Stomach (tissue), 4 donors: ENCODE measurements at regions not wholly inside any gene's neighbourhood (a gene's known extent, or its start where the extent isn't known, plus 50 kb on each side); places are given as distances from the start of the nearest gene placed in this dataset.

Experiments
- CTCF ChIP-seq, 7 experiments: fragments of 450-650 bp in 4 of 7; fragments of 200-600 bp in 3 of 7; sonication (generic) in 3 of 7; IDR thresholded peaks; one replicate each; pipeline ENCODE4 v1.5.1; 2016 to 2019; ENCODE audit warnings: antibody characterized with exemption in 7 of 7, control low read depth in 2 of 7, mild to moderate bottlenecking in 1 of 7
- POLR2A ChIP-seq, 4 donors: fragments of 450-650 bp; IDR thresholded peaks; one replicate each; pipeline ENCODE4 v1.6.1; 2016; ENCODE audit warnings: antibody characterized with exemption in 4 of 4, control low read depth in 2 of 4, mild to moderate bottlenecking in 1 of 4, moderate library complexity in 1 of 4

- no peak for TF ChIP-seq CTCF (IDR thresholded peaks at IDR 0.05)
- no peak for TF ChIP-seq POLR2A (IDR thresholded peaks at IDR 0.05)
Observed at GRCh38 chr4:158341896-158342295, 131.6 kb downstream of the TMEM144 start.
